ENCODE measurements at regions not wholly inside any gene's neighbourhood (a gene's known extent, or its start where the extent isn't known, plus 50 kb on each side); places are given as distances from the start of the nearest gene placed in this dataset.
A peak's percentile ranks its signal among the peaks of the same experiment; 100 is the strongest.

- peaks cover 54% of the 10 kb centered on the region; the same call in 1 of the 2 replicates for H3K27me3 ChIP-seq (ENCODE audit: insufficient read depth)
- H3K4me2 ChIP-seq = peak overlapping the region; percentile 59
- H3K27ac ChIP-seq (ENCODE audit: low read depth in 2 of 2, low read length in 1 of 2) = no peak overlapping the region
- no peaks in the 10 kb centered on the region for H3K9me3 ChIP-seq
- TF ChIP-seq NRF1 (IDR thresholded peaks at IDR 0.05; ENCODE audit: low read depth, low read length) (no peak), NFIC (IDR thresholded peaks at IDR 0.05; ENCODE audit: borderline replicate concordance) (no peak), USF2 (IDR thresholded peaks at IDR 0.05; ENCODE audit: borderline replicate concordance, low read depth, low read length) (no peak), IRF3 (IDR thresholded peaks at IDR 0.05; ENCODE audit: low read depth, low read length) (no peak), CHD2 (IDR thresholded peaks at IDR 0.05; ENCODE audit: low read length, partially characterized antibody) (no peak)
- H3K36me3 ChIP-seq (replicated peaks in 1 of 2; ENCODE audit: control insufficient read depth in 1 of 2, insufficient read depth in 2 of 2, low read length in 1 of 2) = no peaks in the 10 kb centered on the region
- H3K9me2 ChIP-seq = no peaks in the 10 kb centered on the region
- H3K4me1 ChIP-seq (ENCODE audit: control insufficient read depth in 1 of 2, insufficient read depth in 2 of 2, low read depth in 1 of 2, low read length in 1 of 2) = no peaks in the 10 kb centered on the region
- DNase-seq = no peak
- 0 out of 2 replicates have a peak overlapping the region, but pooled peaks have one; percentile 49 for H2AFZ ChIP-seq (ENCODE audit: low read depth)
- 33% methylated on average over 14 of the region's 30 CpGs for WGBS (ENCODE audit: low lambda C conversion rate)
- H3K9ac ChIP-seq = no peak overlapping the region; the same call in 1 of the 2 replicates
- no peaks in the 10 kb centered on the region for H3F3A ChIP-seq (replicated peaks; ENCODE audit: insufficient read depth)
- ChIA-PET POLR2A (no interaction called here), CTCF (interaction anchor here (1.2 kb wide), 1 partner anchor 146 kb away, joined by 6 read pairs; no protein-coding TSS in a partner anchor)
- H4K20me1 ChIP-seq (ENCODE audit: insufficient read depth) = no peaks in the 10 kb centered on the region
- H3K4me3 ChIP-seq (ENCODE audit: low read depth in 2 of 2, low read length in 1 of 2) = peak overlapping the region in 1 of 2 experiments; percentile 47; a peak in 1 of 4 replicates
- no peaks in the 10 kb centered on the region for H3K79me2 ChIP-seq (ENCODE audit: insufficient read depth)
These were observed 158.6 kb upstream of the PARP11 start for GRCh38 chr12:4031703-4032291.

DNA sequence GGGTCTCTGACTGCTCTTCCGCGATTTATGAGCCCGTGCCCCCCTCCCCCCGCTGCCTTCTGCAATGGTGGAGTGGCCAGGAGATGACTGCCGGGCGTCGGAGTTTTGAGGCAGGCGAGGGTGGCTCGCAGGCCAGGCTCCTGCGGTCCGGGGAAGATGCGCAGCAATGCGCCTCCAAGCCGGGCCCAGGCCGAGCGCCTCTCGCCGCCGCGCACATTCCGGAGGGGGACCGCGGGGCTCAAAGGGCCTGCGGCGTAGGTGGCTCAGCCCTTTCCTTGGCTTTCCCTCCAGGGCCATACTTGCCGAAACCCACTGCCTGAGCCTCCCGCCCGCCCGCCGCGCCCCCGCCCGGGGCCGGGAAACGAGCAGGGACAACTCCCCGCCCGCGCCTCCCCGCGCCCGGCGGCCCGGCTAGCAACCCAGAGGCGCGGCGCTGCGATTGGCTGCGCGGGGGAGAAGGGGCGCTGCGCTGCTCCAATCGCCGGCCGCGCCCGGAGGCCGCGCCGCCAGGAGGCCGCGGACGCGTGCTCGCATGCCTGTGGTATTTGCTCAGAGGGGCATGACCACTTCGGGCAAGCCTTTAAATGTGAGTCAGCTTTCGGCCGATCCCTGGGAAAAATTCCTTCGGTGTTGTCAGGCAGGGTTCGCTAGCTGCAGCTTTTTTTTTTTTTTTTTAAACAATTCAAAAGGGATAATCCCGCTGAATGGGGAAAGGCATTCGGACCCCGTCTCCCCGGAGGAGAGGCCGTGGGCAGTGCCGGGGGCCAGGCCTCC lies 157.9 kb upstream of the PARP11 start:
- H3K27ac ChIP-seq (ENCODE audit: low read depth in 2 of 2, low read length in 1 of 2) = peak overlapping the region in 1 of 2 experiments; percentile 32; a peak in 1 of 4 replicates
- POLR2A ChIA-PET = no interaction called here
- TF ChIP-seq, protein P1, sequence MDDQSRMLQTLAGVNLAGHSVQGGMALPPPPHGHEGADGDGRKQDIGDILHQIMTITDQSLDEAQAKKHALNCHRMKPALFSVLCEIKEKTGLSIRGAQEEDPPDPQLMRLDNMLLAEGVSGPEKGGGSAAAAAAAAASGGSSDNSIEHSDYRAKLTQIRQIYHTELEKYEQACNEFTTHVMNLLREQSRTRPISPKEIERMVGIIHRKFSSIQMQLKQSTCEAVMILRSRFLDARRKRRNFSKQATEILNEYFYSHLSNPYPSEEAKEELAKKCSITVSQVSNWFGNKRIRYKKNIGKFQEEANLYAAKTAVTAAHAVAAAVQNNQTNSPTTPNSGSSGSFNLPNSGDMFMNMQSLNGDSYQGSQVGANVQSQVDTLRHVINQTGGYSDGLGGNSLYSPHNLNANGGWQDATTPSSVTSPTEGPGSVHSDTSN (IDR thresholded peaks at IDR 0.05) = peak; percentile 43; the same call in 1 of the 2 replicates
- TF ChIP-seq EP300 (IDR thresholded peaks at IDR 0.05; ENCODE audit: borderline replicate concordance in 1 of 2, low read depth in 1 of 2, low read length in 1 of 2) (peak; percentile 29 to 79; a peak in 1 of 4 replicates), RXRA (IDR thresholded peaks at IDR 0.05; ENCODE audit: borderline replicate concordance, low read depth) (peak; percentile 76; the same call in 1 of the 2 replicates), NFIC (IDR thresholded peaks at IDR 0.05; ENCODE audit: borderline replicate concordance) (peak; percentile 10; the same call in 1 of the 2 replicates), TEAD4 (IDR thresholded peaks at IDR 0.05; ENCODE audit: borderline replicate concordance, insufficient read depth) (peak; percentile 64), JUND (IDR thresholded peaks at IDR 0.05) (peak; percentile 78), YY1 (IDR thresholded peaks at IDR 0.05; ENCODE audit: low read depth) (no peak), TCF12 (IDR thresholded peaks at IDR 0.05) (peak; percentile 61), USF2 (IDR thresholded peaks at IDR 0.05; ENCODE audit: borderline replicate concordance, low read depth, low read length) (no peak), RFX5 (IDR thresholded peaks at IDR 0.05; ENCODE audit: low read length) (peak; percentile 92), FOSL2 (IDR thresholded peaks at IDR 0.05; ENCODE audit: borderline replicate concordance, low read depth) (peak; percentile 89), MAX (IDR thresholded peaks at IDR 0.05; ENCODE audit: low read depth) (peak; percentile 88), GABPA (IDR thresholded peaks at IDR 0.05; ENCODE audit: low read depth) (no peak)

More for the DNA sequence above, 157.9 kb upstream of the PARP11 start:
- Histone ChIP-seq H3K9me3 (no peaks in the 10 kb centered on the region), H3K4me1 (ENCODE audit: control insufficient read depth in 1 of 2, insufficient read depth in 2 of 2, low read depth in 1 of 2, low read length in 1 of 2) (no peaks in the 10 kb centered on the region), H3K9ac (peak overlapping the region; percentile 53; the same call in 1 of the 2 replicates), H3K4me3 (ENCODE audit: low read depth in 2 of 2, low read length in 1 of 2) (peak overlapping the region; percentile 35 to 54), H3F3A (replicated peaks; ENCODE audit: insufficient read depth) (no peaks in the 10 kb centered on the region), H3K36me3 (replicated peaks in 1 of 2; ENCODE audit: control insufficient read depth in 1 of 2, insufficient read depth in 2 of 2, low read length in 1 of 2) (no peaks in the 10 kb centered on the region), H2AFZ (ENCODE audit: low read depth) (0 out of 2 replicates have a peak overlapping the region, but pooled peaks have one; percentile 49), H3K79me2 (ENCODE audit: insufficient read depth) (no peaks in the 10 kb centered on the region), H3K9me2 (no peaks in the 10 kb centered on the region), H4K20me1 (ENCODE audit: insufficient read depth) (no peaks in the 10 kb centered on the region), H3K4me2 (peak overlapping the region; percentile 87), H3K27me3 (ENCODE audit: insufficient read depth) (peaks cover 61% of the 10 kb centered on the region)
- 0% methylated on average over 15 of the region's 75 CpGs for WGBS (ENCODE audit: low lambda C conversion rate)
- CTCF ChIA-PET = interaction anchor here (1.0 to 1.2 kb wide), 2 partner anchors 145 kb away, joined by 3 to 6 read pairs; no protein-coding TSS in a partner anchor
- peak; percentile 81 for DNase-seq
